ENCODE measurements at regions not wholly inside any gene's neighbourhood (a gene's known extent, or its start where the extent isn't known, plus 50 kb on each side); places are given as distances from the start of the nearest gene placed in this dataset.
A peak's percentile ranks its signal among the peaks of the same experiment; 100 is the strongest.
"Not testable (repeated sequence)": the region's sequence is repeated elsewhere in the genome, so short reads cannot be mapped to it uniquely, and the experiment has no call there.

GRCh38 chr7:42722716-42723115 lies 189.2 kb downstream of the C7orf25 start:
- DNase-seq (ENCODE audit: low read depth in 2 of 2): no peak

- DNase-seq (ENCODE audit: low read depth in 2 of 2): no peak
Measured at GRCh38 chr7:42722198-42722597, 189.7 kb downstream of the C7orf25 start.

DNA sequence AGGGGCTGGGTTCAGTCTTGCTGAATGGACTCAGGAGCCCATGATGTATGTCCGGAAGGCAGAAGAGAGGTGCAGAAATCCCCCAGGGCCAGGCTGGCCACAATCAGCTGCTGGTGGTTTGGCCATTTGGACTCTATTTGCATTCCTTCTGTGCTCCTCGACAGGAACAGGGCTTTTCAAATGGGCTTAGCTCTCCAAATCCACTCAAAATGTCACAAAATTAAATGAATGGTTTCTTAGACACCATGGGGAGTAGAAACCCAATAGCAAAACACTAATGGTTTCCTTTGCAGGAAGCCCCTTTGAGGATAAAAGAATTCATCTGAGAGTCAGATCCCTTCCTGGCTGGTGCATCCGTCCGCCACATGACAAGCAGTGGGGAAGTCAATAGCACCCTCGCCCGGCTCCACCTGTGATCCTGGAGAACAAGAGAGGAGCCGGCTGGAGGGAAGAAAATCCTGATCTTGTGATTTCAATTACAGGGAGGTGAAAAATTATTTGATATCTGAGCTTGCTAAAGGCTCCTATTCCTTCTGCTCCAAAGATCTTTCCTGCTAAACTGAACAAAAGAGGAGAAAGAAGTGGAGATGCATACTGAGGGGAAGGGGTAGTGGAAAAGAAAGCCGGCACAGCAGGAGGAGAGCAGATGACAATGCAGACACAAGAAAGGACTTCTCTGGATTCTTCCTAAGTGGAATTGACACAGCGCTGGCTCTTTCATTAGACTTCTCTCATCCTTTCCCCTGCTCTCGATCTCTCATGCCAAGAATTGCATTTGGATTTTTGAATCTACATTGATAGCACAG lies 190.7 kb downstream of the C7orf25 start:
- no peak for DNase-seq (ENCODE audit: low read depth in 2 of 2)

GRCh38 chr7:42720012-42720411 lies 191.9 kb downstream of the C7orf25 start:
- DNase-seq (ENCODE audit: low read depth in 2 of 2): no peak

- DNase-seq (ENCODE audit: low read depth in 2 of 2): not testable (repeated sequence)
Measured at GRCh38 chr7:42718466-42718865, 193.4 kb downstream of the C7orf25 start.

- no peak for DNase-seq (ENCODE audit: low read depth in 2 of 2)
Measured at GRCh38 chr7:42714356-42714755, 197.5 kb downstream of the C7orf25 start.

DNA sequence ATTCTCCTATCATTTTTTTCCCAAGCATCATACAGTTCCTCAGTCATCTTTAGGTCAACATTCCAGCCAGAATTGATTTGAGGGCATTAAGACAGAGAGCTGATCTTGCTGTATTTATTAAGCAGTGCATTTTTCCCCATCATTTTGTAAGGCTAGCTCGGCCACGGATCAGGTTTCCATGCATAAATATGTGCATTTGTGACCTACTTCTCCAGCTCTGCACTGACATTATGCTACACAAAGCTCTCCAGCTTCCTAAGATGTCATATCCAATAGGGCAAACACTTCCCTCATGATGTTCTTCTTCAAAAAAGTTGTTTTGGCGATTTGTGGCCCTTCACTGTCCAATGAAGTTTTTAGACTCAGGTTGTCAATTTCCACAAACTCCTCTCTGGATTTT lies 202.6 kb downstream of the C7orf25 start:
- no peak for DNase-seq (ENCODE audit: low read depth in 2 of 2)

DNA sequence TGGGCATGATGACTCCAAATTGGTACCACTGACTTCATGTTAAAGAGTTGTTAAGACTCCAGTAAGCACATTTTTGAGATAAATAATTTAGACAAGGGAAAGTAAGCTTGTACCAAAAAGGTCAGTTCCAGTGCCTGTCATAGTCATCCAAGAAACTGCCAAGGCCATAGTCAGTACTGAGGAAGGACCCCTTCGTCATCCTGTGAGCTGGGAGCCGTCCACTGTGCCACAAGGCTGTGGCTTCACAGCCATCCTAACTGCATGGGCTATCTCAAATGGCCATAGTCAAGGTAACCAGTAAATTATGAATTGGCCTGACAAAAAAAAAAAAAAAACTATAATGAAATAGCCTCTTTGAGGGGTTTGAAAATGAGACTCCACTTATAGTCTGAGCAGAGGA lies 207.2 kb downstream of the C7orf25 start:
- DNase-seq (ENCODE audit: low read depth in 2 of 2): no peak

- no peak for DNase-seq (ENCODE audit: low read depth in 2 of 2)
Measured at GRCh38 chr7:42702647-42703046, 209.2 kb downstream of the C7orf25 start.

- no peak for DNase-seq (ENCODE audit: low read depth in 2 of 2)
Measured at GRCh38 chr7:42700406-42701327, 211.2 kb downstream of the C7orf25 start.

DNA sequence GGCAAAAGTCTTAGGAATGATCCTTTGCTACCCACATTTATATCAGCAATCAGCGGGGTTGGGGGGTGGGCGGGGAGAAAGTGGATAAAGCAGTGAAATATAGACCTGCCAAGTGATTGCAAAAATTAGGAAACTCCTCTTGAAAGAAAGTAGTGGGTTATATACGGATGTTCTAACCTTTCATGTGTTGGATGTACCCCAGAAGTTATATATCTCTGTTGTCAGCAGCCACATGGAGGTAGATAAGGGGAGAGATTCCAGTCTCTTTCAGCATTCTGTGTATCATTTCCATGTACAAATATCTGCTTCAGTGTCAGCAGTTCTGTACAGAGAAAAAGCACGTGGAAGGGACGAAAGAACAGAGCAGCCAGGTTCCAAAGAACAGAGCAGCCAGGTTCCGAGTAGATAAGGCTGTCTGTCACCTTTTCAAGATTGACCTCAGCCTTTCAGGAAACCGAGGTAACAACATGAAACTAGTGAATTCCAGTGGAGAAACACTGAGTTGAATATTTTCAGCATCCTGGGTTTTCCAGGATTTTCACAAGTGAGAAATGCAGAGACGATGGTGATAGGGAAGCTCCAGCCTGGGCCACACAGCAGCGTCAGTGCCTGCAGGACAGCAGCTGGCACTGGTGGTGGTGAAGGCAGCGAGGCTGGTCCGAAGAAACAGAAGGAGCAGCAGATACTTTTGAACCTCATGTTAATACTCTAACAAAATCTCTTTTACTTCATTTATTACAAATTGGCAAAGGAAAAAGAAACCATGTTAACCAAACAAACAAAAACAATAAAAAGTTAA lies 212.3 kb downstream of the C7orf25 start:
- no peak for DNase-seq (ENCODE audit: low read depth in 2 of 2)

GRCh38 chr7:42698600-42699374 lies 213.1 kb downstream of the C7orf25 start:
- no peak for DNase-seq (ENCODE audit: low read depth in 2 of 2)

- DNase-seq (ENCODE audit: low read depth in 2 of 2): no peak
Measured at GRCh38 chr7:42694894-42695507, 216.9 kb downstream of the C7orf25 start.

- DNase-seq (ENCODE audit: low read depth in 2 of 2): no peak
Measured at GRCh38 chr7:42693722-42694121, 218.1 kb downstream of the C7orf25 start.

DNA sequence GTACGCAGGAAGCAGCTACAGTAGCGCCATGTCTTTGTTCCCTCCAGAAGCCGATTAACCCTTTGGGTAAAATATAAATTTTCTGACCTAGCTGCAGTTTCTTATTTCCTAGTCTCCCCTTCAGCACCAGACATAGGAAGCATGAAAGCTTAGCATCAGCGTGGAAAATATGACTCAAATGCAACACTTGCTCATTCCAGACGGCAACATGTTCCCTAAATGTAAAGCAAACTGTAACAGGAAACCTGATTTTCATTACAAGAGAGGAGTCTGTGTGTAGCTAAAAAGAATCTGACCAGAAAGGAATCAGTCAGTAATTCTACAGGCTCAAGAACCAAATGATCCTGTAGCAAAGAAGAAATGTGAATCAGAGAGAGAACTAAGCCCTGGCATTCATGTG lies 219.2 kb downstream of the C7orf25 start:
- DNase-seq (ENCODE audit: low read depth in 2 of 2): no peak

- DNase-seq (ENCODE audit: low read depth in 2 of 2): peak in 1 of 2 donors; percentile 61
Measured at GRCh38 chr7:42690794-42691639, 220.9 kb downstream of the C7orf25 start.

- no peak for DNase-seq (ENCODE audit: low read depth in 2 of 2)
Measured at GRCh38 chr7:42689626-42690025, 222.2 kb downstream of the C7orf25 start.

GRCh38 chr7:42688056-42688371 lies 223.9 kb downstream of the C7orf25 start:
- DNase-seq (ENCODE audit: low read depth in 2 of 2): no peak

DNA sequence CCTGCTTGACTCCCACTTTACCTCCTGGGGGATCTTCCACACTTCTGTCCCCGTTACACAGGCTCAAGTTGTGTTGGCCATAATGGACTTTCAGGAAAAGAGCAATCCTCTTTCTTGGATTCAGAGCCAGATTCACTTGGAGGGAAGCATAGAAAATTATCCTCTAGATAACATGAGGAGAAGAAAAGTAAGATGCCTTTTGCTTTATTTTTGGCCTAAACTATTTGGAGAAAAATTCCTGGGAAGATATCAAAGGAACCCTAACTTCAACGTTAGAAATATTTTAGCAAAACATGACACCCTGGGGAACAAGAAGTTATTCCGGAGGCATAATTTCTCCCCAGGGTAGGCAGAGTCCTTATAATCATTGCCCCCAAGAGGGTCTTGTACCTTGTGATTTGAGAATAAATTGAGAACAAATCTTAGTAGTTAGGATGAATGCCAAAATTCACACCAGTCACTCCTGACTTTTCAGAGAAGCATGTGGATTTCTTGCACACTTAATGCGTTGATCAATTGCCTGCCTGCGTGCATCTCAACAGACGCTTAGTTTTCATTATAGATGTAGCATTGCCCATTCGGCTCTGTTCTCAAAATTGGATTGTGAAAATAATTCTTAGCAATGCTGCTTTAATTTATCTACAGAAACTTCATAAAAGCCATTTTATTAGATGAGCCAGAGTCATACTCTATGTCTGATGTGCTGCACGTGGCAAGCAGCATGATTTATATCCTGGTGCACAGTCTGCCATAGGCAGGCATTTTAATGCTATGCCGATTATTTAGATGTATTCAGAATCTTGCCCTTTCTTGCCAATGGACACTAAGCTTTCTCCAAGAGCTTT lies 224.4 kb downstream of the C7orf25 start:
- DNase-seq (ENCODE audit: low read depth in 2 of 2): no peak
